GM18508 (cell line): ENCODE measurements at regions not wholly inside any gene's neighbourhood (a gene's known extent, or its start where the extent isn't known, plus 50 kb on each side); places are given as distances from the start of the nearest gene placed in this dataset.
"Not testable (repeated sequence)": the region's sequence is repeated elsewhere in the genome, so short reads cannot be mapped to it uniquely, and the experiment has no call there.

Experiments used
- ATAC-seq: cut with Tn5 transposase; IDR thresholded peaks from one replicate; pipeline ENCODE4 v1.9.1; 2021; ENCODE audit warnings: moderate number of reproducible peaks; ENCODE audit not compliant: insufficient read depth, unreplicated experiment

GRCh38 chr3:191727338-191727737 lies 266.4 kb downstream of the PYDC2 start:
- ATAC-seq: no peak

- no peak for ATAC-seq
Observed at GRCh38 chr3:191728186-191728585, 267.2 kb downstream of the PYDC2 start.

- ATAC-seq: no peak
Observed at GRCh38 chr3:191737742-191738141, 276.8 kb downstream of the PYDC2 start.

- no peak for ATAC-seq
Observed at GRCh38 chr3:191740712-191741111, 279.7 kb downstream of the PYDC2 start.

- not testable (repeated sequence) for ATAC-seq
Observed at GRCh38 chr3:191741847-191742350, 280.9 kb downstream of the PYDC2 start.

- no peak for ATAC-seq
Observed at GRCh38 chr3:191743283-191743682, 282.3 kb downstream of the PYDC2 start.

GRCh38 chr3:191750618-191751017 lies 289.7 kb downstream of the PYDC2 start:
- ATAC-seq: no peak

- ATAC-seq: no peak
Observed at GRCh38 chr3:191753196-191753595, 292.2 kb downstream of the PYDC2 start.

- ATAC-seq: no peak
Observed at GRCh38 chr3:191761906-191762305, 300.9 kb downstream of the PYDC2 start.

- ATAC-seq: no peak
Observed at GRCh38 chr3:191762323-191762960, 301.5 kb downstream of the PYDC2 start.

GRCh38 chr3:191768421-191768820 lies 307.5 kb downstream of the PYDC2 start:
- no peak for ATAC-seq

GRCh38 chr3:191770541-191770940 lies 309.6 kb downstream of the PYDC2 start:
- no peak for ATAC-seq

GRCh38 chr3:191774485-191774884 lies 313.5 kb downstream of the PYDC2 start:
- ATAC-seq: no peak

GRCh38 chr3:191775451-191776233 lies 314.7 kb downstream of the PYDC2 start:
- ATAC-seq: no peak

- no peak for ATAC-seq
Observed at GRCh38 chr3:191781044-191781443, 320.1 kb downstream of the PYDC2 start.

GRCh38 chr3:191783024-191783423 lies 322.1 kb downstream of the PYDC2 start:
- no peak for ATAC-seq

- no peak for ATAC-seq
Observed at GRCh38 chr3:191790934-191791333, 330.0 kb downstream of the PYDC2 start.

- ATAC-seq: no peak
Observed at GRCh38 chr3:191792580-191792979, 331.6 kb downstream of the PYDC2 start.

GRCh38 chr3:191795196-191795595 lies 334.2 kb downstream of the PYDC2 start:
- ATAC-seq: no peak

GRCh38 chr3:191797271-191797670 lies 336.3 kb downstream of the PYDC2 start:
- no peak for ATAC-seq

GRCh38 chr3:191802671-191803070 lies 341.7 kb downstream of the PYDC2 start:
- no peak for ATAC-seq

GRCh38 chr3:191804935-191805334 lies 344.0 kb downstream of the PYDC2 start:
- ATAC-seq: no peak
